GM23338 (cell line): ENCODE measurements at regions not wholly inside any gene's neighbourhood (a gene's known extent, or its start where the extent isn't known, plus 50 kb on each side); places are given as distances from the start of the nearest gene placed in this dataset.

Source experiments
- CREB1 ChIP-seq: fragments of 250-450 bp; sonication (Bioruptor Pico); IDR thresholded peaks from 2 replicates; pipeline ENCODE4 v1.5.0; 2020; ENCODE audit warnings: low read depth, mild to moderate bottlenecking, moderate library complexity
- CTCF ChIP-seq, 2 experiments: fragments of 200-600 bp in 1 of 2; sonication (generic) in 1 of 2; conservative IDR thresholded peaks; 2 replicates each; pipeline versions ENCODE4 v1.5.1 to v1.6.1; 2016 to 2017; ENCODE audit warnings: antibody characterized with exemption in 2 of 2, low read depth in 2 of 2, mild to moderate bottlenecking in 2 of 2, moderate library complexity in 1 of 2
- ETS1 ChIP-seq: IDR thresholded peaks from 2 replicates; pipeline ENCODE4 v1.6.1; 2016; ENCODE audit warnings: antibody characterized with exemption
- EZH2 ChIP-seq: fragments of 200-600 bp; sonication (generic); IDR thresholded peaks from one replicate; pipeline ENCODE4 v1.8.0; 2017; ENCODE audit warnings: antibody characterized with exemption, mild to moderate bottlenecking, low read depth; ENCODE audit not compliant: unreplicated experiment
- EZH2phosphoT487 ChIP-seq: fragments of 200-600 bp; sonication (generic); IDR thresholded peaks from one replicate; pipeline ENCODE4 v1.8.1; 2018; ENCODE audit warnings: antibody characterized with exemption; ENCODE audit not compliant: unreplicated experiment
- JUNB ChIP-seq: IDR thresholded peaks from one replicate; pipeline ENCODE4 v1.6.1; 2016; ENCODE audit warnings: antibody characterized with exemption; ENCODE audit not compliant: unreplicated experiment
- NANOG ChIP-seq: IDR thresholded peaks from 2 replicates; pipeline ENCODE4 v1.6.1; 2016; ENCODE audit warnings: antibody characterized with exemption, borderline replicate concordance
- POLR2AphosphoS5 ChIP-seq: IDR thresholded peaks from 2 replicates; pipeline ENCODE4 v1.6.1; 2016; ENCODE audit warnings: antibody characterized with exemption, low read depth
- REST ChIP-seq: IDR thresholded peaks from one replicate; pipeline ENCODE4 v1.6.1; 2018; ENCODE audit warnings: antibody characterized with exemption; ENCODE audit not compliant: unreplicated experiment
- STAT1 ChIP-seq: IDR thresholded peaks from one replicate; pipeline ENCODE4 v1.6.1; 2016; ENCODE audit warnings: antibody characterized with exemption; ENCODE audit not compliant: unreplicated experiment
- ZNF114 ChIP-seq: fragments of 250-450 bp; sonication (Bioruptor Pico); IDR thresholded peaks from 2 replicates; pipeline ENCODE4 v1.5.0; 2020; ENCODE audit warnings: mild to moderate bottlenecking, moderate library complexity
- ZNF331 ChIP-seq: fragments of 250-450 bp; sonication (Bioruptor Pico); IDR thresholded peaks from 2 replicates; pipeline ENCODE4 v1.5.0; 2020; ENCODE audit warnings: low read depth, mild to moderate bottlenecking, moderate library complexity
- ZNF462 ChIP-seq: fragments of 250-450 bp; sonication (Bioruptor Pico); IDR thresholded peaks from 2 replicates; pipeline ENCODE4 v1.5.0; 2020; ENCODE audit warnings: mild to moderate bottlenecking, moderate library complexity

GRCh38 chr2:238640486-238640885 lies 207.4 kb upstream of the TWIST2 start:
- TF ChIP-seq CTCF (conservative IDR thresholded peaks at IDR 0.05; ENCODE audit: low read depth in 2 of 2) (no peak), POLR2AphosphoS5 (no peak), REST (no peak), EZH2phosphoT487 (no peak), JUNB (no peak), EZH2 (no peak), ZNF331 (CRISPR knock-in tag) (no peak), NANOG (no peak), CREB1 (CRISPR knock-in tag) (no peak), ZNF114 (CRISPR knock-in tag) (no peak), STAT1 (no peak), ETS1 (no peak), ZNF462 (CRISPR knock-in tag) (no peak)
